ENCODE measurements at regions not wholly inside any gene's neighbourhood (a gene's known extent, or its start where the extent isn't known, plus 50 kb on each side); places are given as distances from the start of the nearest gene placed in this dataset.

DNA sequence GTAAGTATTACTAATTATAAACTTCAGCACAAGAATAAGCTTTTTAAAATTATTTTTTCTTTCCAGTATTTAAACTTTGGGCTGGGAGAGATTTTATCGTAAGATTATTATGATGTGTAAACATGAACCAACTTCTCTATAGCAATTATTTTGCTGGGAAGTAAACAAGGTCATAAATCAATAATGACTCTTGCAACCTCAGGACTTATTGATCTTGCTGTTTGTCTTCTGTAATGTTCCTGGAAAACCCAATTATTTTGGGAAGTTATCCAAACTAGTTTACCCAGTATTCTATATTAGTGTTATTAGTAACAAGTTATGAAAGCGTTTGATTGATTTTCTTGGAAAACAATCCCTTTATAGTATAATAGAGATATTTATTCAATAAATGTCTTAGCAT is 174.9 kb downstream of the PPP1R2C start:
- no peak for ATAC-seq
- Histone ChIP-seq H3K4me3 (no peak overlapping the region), H3K27me3 (peaks cover 0 to 4% (median 0%) of the 10 kb centered on the region in 9 donors), H3K9me3 (no peaks in the 10 kb centered on the region), H3K4me1 (no peaks in the 10 kb centered on the region), H3K36me3 (no peaks in the 10 kb centered on the region), H3K27ac (no peak overlapping the region)
- no peak for TF ChIP-seq POLR2A (IDR thresholded peaks at IDR 0.05)
- TF ChIP-seq, protein P1, sequence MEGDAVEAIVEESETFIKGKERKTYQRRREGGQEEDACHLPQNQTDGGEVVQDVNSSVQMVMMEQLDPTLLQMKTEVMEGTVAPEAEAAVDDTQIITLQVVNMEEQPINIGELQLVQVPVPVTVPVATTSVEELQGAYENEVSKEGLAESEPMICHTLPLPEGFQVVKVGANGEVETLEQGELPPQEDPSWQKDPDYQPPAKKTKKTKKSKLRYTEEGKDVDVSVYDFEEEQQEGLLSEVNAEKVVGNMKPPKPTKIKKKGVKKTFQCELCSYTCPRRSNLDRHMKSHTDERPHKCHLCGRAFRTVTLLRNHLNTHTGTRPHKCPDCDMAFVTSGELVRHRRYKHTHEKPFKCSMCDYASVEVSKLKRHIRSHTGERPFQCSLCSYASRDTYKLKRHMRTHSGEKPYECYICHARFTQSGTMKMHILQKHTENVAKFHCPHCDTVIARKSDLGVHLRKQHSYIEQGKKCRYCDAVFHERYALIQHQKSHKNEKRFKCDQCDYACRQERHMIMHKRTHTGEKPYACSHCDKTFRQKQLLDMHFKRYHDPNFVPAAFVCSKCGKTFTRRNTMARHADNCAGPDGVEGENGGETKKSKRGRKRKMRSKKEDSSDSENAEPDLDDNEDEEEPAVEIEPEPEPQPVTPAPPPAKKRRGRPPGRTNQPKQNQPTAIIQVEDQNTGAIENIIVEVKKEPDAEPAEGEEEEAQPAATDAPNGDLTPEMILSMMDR (IDR thresholded peaks at IDR 0.05) = no peak
- DNase-seq = no peak
- intact Hi-C loops (cut with DNase I) = no loop called here
- 91 to 95% (median 91%) methylated on average over 2 of the region's 2 CpGs for WGBS, 4 donors

DNA sequence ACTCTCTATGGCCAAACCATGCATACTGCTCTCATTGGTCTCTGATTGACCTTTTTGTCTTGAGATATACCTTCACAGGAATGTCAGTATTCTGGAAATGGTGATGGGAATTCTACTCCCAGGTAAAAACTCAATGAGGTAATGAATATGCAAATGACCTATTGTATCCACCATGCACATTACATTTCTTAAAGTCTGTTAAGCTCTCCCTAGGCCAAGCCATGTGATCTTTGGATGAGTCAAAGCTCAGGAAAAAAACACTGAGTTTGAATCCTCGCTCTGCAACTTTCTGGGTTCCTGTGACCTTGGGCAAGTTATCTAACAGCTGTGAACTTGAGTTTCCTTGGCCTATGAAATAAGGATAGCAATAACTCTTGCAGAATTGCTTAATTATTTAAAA is 175.4 kb downstream of the PPP1R2C start:
- ATAC-seq = peak in 1 of 4 donors; percentile 42
- no peak overlapping the region for H3K27ac ChIP-seq
- no peaks in the 10 kb centered on the region for H3K4me1 ChIP-seq
- no peak overlapping the region for H3K4me3 ChIP-seq
- H3K27me3 ChIP-seq = peaks cover 0 to 4% (median 0%) of the 10 kb centered on the region in 9 donors
- 39 to 73% (median 63%) methylated on average over 1 of the region's 1 CpG for WGBS, 4 donors
- intact Hi-C loops (cut with DNase I) = no loop called here
- H3K36me3 ChIP-seq = no peaks in the 10 kb centered on the region
- H3K9me3 ChIP-seq = no peaks in the 10 kb centered on the region
- TF ChIP-seq POLR2A (IDR thresholded peaks at IDR 0.05) = no peak
- TF ChIP-seq, protein P1 (IDR thresholded peaks at IDR 0.05) = no peak
- no peak for DNase-seq

DNA sequence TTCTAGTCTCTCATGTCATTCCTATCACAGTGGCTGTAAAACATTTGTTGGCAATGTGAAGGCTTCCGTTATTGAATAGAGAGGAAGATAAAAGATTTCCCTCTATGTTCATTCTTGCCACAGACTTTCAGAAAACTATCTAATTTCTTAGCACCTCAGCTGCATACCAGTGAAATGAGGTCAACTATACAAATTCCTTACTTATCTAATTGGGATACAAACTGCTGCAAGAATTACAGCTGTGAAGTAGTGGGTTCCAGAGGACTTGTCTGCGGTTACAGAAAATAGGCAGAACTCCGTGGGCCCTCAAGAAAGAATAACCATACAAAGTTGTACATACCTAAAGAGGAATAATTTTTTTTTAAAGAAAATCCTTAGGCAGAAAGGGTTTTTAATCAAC is 175.8 kb downstream of the PPP1R2C start:
- no peaks in the 10 kb centered on the region for H3K4me1 ChIP-seq
- H3K27ac ChIP-seq = no peak overlapping the region
- intact Hi-C loops (cut with DNase I) = no loop called here
- peak in 2 of 4 donors; percentile 32 to 45 for ATAC-seq
- WGBS, 4 donors = 29 to 57% (median 42%) methylated on average over 3 of the region's 3 CpGs
- H3K9me3 ChIP-seq = no peaks in the 10 kb centered on the region
- H3K4me3 ChIP-seq = no peak overlapping the region
- no peak for DNase-seq
- TF ChIP-seq, protein P1 (IDR thresholded peaks at IDR 0.05) = no peak
- no peak for TF ChIP-seq POLR2A (IDR thresholded peaks at IDR 0.05)
- H3K36me3 ChIP-seq = no peaks in the 10 kb centered on the region
- H3K27me3 ChIP-seq = peaks cover 0 to 4% (median 0%) of the 10 kb centered on the region in 9 donors

DNA sequence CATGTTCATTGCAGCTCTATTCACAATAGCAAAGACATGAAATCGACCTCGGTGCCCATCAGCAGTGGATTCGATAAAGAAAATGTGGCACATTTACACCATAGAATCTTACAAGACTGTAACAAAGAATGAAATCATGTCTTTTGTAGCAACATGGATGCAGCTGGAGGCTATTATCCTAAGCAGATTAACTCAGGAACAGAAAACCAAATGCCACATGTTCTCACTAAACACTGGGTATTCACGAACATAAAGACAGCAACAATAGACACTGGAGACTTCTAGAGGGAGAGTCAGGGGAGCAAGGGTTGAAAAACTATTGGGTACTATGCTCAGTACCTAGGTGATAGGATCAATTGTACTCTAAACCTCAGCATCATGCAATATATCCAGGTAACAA is 180.5 kb downstream of the PPP1R2C start:
- Histone ChIP-seq H3K9me3 (peaks cover 0 to 3% (median 0%) of the 10 kb centered on the region in 12 donors), H3K27ac (no peak overlapping the region), H3K36me3 (no peaks in the 10 kb centered on the region), H3K4me1 (no peaks in the 10 kb centered on the region), H3K27me3 (no peaks in the 10 kb centered on the region), H3K4me3 (no peak overlapping the region)
- DNase-seq = no peak
- no peak for ATAC-seq
- intact Hi-C loops (cut with DNase I) = no loop called here
- no peak for TF ChIP-seq POLR2A (IDR thresholded peaks at IDR 0.05)
- TF ChIP-seq, protein P1 (IDR thresholded peaks at IDR 0.05) = no peak
- WGBS, 4 donors = 75 to 87% (median 79%) methylated on average over 4 of the region's 4 CpGs

Measured in heart left ventricle (tissue), 16 donors.